ENCODE measurements at regions not wholly inside any gene's neighbourhood (a gene's known extent, or its start where the extent isn't known, plus 50 kb on each side); places are given as distances from the start of the nearest gene placed in this dataset.

- no peak for TF ChIP-seq CTCF (IDR thresholded peaks at IDR 0.05)
- no peaks in the 10 kb centered on the region for H3K9me3 ChIP-seq
- H3K27me3 ChIP-seq (ENCODE audit: insufficient read depth in 3 of 3, low read length in 2 of 3): peaks cover 0 to 4% (median 0%) of the 10 kb centered on the region in 3 donors
- DNase-seq (no peak), ATAC-seq (no peak)
- H3K27ac ChIP-seq: no peak overlapping the region
- 36 to 61% (median 54%) methylated on average over 2 of the region's 2 CpGs for WGBS, 3 donors
- H3K4me1 ChIP-seq: no peaks in the 10 kb centered on the region
- H3K4me3 ChIP-seq: no peak overlapping the region
- no peaks in the 10 kb centered on the region for H3K36me3 ChIP-seq (ENCODE audit: insufficient read depth in 1 of 2, low read depth in 1 of 2)
- intact Hi-C loops (cut with DNase I): no loop called here
Measured at GRCh38 chr4:54428940-54429339, 199.8 kb downstream of the PDGFRA start.

GRCh38 chr4:54433686-54434085, 204.6 kb downstream of the PDGFRA start:
- Histone ChIP-seq H3K27ac (no peak overlapping the region), H3K4me1 (no peaks in the 10 kb centered on the region), H3K9me3 (no peaks in the 10 kb centered on the region), H3K4me3 (no peak overlapping the region), H3K36me3 (ENCODE audit: insufficient read depth in 1 of 2, low read depth in 1 of 2) (no peaks in the 10 kb centered on the region), H3K27me3 (ENCODE audit: insufficient read depth in 3 of 3, low read length in 2 of 3) (no peaks in the 10 kb centered on the region)
- intact Hi-C loops (cut with DNase I): no loop called here
- 47 to 63% (median 50%) methylated on average over 3 of the region's 3 CpGs for WGBS, 3 donors
- peak; percentile 24 for TF ChIP-seq CTCF (IDR thresholded peaks at IDR 0.05)
- no peak for DNase-seq
- no peak for ATAC-seq

- Histone ChIP-seq H3K9me3 (no peaks in the 10 kb centered on the region), H3K4me3 (peak overlapping the region; percentile 56), H3K36me3 (ENCODE audit: insufficient read depth in 1 of 2, low read depth in 1 of 2) (no peaks in the 10 kb centered on the region), H3K4me1 (peaks cover 7% of the 10 kb centered on the region), H3K27me3 (ENCODE audit: insufficient read depth in 3 of 3, low read length in 2 of 3) (no peaks in the 10 kb centered on the region), H3K27ac (no peak overlapping the region)
- ATAC-seq (peak; percentile 87 to 97 (median 93)), DNase-seq (peak; percentile 22 to 52)
- intact Hi-C loops (cut with DNase I): loop anchor here (2.0 to 5.0 kb wide), 2 partner anchors 53 to 117 kb away; no protein-coding TSS in a partner anchor
- 5 to 16% (median 5%) methylated on average over 6 of the region's 6 CpGs for WGBS, 3 donors
- TF ChIP-seq CTCF (IDR thresholded peaks at IDR 0.05): no peak
Measured at GRCh38 chr4:54439831-54440243, 210.7 kb downstream of the PDGFRA start.

- intact Hi-C loops (cut with DNase I): loop anchor here (2.0 kb wide), 1 partner anchor 118 kb away; no protein-coding TSS in a partner anchor
- no peaks in the 10 kb centered on the region for H3K9me3 ChIP-seq
- peak; percentile 71 for TF ChIP-seq CTCF (IDR thresholded peaks at IDR 0.05)
- DNase-seq: no peak
- peak overlapping the region; percentile 56 for H3K4me3 ChIP-seq
- H3K36me3 ChIP-seq (ENCODE audit: insufficient read depth in 1 of 2, low read depth in 1 of 2): no peaks in the 10 kb centered on the region
- H3K27ac ChIP-seq: no peak overlapping the region
- peaks cover 7% of the 10 kb centered on the region for H3K4me1 ChIP-seq
- no peaks in the 10 kb centered on the region for H3K27me3 ChIP-seq (ENCODE audit: insufficient read depth in 3 of 3, low read length in 2 of 3)
- peak in 3 of 4 donors; percentile 62 to 88 (median 73) for ATAC-seq
- WGBS, 3 donors: 13 to 25% (median 14%) methylated on average over 7 of the region's 7 CpGs
Measured at GRCh38 chr4:54440394-54441136, 211.5 kb downstream of the PDGFRA start.

GRCh38 chr4:54445866-54446265, 211.9 kb upstream of the KIT start:
- ATAC-seq (no peak), DNase-seq (no peak)
- Histone ChIP-seq H3K36me3 (ENCODE audit: insufficient read depth in 1 of 2, low read depth in 1 of 2) (no peaks in the 10 kb centered on the region), H3K4me3 (no peak overlapping the region), H3K9me3 (no peaks in the 10 kb centered on the region), H3K27ac (no peak overlapping the region), H3K4me1 (no peaks in the 10 kb centered on the region), H3K27me3 (ENCODE audit: insufficient read depth in 3 of 3, low read length in 2 of 3) (no peaks in the 10 kb centered on the region)
- no peak for TF ChIP-seq CTCF (IDR thresholded peaks at IDR 0.05)
- intact Hi-C loops (cut with DNase I): no loop called here

Measured in psoas muscle (tissue), 7 donors.